ENCODE measurements at regions not wholly inside any gene's neighbourhood (a gene's known extent, or its start where the extent isn't known, plus 50 kb on each side); places are given as distances from the start of the nearest gene placed in this dataset.

DNA sequence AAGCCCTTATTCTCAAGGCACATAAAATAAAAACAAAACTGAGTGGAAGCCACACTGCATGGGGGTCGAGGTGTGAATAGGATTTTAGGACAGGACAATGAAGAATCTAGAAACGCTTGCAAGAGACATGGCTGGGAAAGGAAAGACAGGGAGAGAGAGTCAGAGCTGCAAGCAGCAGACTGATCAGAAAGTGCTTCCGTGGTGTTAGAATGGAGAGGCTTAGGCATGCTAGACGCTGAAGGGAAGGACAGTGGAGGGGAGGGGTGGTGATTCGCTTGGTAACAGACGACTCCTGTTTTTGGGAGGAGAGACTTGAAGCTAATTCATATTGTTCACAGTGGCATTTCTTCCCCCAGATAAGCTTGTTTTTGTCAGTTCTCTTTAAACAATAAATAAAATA, 173.5 kb downstream of the AIPL1 start (continued):
- TF ChIP-seq, protein P1, sequence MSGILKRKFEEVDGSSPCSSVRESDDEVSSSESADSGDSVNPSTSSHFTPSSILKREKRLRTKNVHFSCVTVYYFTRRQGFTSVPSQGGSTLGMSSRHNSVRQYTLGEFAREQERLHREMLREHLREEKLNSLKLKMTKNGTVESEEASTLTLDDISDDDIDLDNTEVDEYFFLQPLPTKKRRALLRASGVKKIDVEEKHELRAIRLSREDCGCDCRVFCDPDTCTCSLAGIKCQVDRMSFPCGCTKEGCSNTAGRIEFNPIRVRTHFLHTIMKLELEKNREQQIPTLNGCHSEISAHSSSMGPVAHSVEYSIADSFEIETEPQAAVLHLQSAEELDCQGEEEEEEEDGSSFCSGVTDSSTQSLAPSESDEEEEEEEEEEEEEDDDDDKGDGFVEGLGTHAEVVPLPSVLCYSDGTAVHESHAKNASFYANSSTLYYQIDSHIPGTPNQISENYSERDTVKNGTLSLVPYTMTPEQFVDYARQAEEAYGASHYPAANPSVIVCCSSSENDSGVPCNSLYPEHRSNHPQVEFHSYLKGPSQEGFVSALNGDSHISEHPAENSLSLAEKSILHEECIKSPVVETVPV (CRISPR knock-in tag; IDR thresholded peaks at IDR 0.05) = no peak
- TF ChIP-seq ZC3H10 (CRISPR knock-in tag; IDR thresholded peaks at IDR 0.05) (no peak), BACH2 (CRISPR knock-in tag; IDR thresholded peaks at IDR 0.05; ENCODE audit: borderline replicate concordance) (no peak), OSR1 (CRISPR knock-in tag; IDR thresholded peaks at IDR 0.05) (no peak), SNAI2 (CRISPR knock-in tag; IDR thresholded peaks at IDR 0.05) (no peak), CSDC2 (CRISPR knock-in tag; IDR thresholded peaks at IDR 0.05) (no peak)
- TF ChIP-seq, protein P2, sequence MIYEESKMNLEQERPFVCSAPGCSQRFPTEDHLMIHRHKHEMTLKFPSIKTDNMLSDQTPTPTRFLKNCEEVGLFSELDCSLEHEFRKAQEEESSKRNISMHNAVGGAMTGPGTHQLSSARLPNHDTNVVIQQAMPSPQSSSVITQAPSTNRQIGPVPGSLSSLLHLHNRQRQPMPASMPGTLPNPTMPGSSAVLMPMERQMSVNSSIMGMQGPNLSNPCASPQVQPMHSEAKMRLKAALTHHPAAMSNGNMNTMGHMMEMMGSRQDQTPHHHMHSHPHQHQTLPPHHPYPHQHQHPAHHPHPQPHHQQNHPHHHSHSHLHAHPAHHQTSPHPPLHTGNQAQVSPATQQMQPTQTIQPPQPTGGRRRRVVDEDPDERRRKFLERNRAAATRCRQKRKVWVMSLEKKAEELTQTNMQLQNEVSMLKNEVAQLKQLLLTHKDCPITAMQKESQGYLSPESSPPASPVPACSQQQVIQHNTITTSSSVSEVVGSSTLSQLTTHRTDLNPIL (CRISPR knock-in tag; IDR thresholded peaks at IDR 0.05; ENCODE audit: low read depth) = no peak

DNA sequence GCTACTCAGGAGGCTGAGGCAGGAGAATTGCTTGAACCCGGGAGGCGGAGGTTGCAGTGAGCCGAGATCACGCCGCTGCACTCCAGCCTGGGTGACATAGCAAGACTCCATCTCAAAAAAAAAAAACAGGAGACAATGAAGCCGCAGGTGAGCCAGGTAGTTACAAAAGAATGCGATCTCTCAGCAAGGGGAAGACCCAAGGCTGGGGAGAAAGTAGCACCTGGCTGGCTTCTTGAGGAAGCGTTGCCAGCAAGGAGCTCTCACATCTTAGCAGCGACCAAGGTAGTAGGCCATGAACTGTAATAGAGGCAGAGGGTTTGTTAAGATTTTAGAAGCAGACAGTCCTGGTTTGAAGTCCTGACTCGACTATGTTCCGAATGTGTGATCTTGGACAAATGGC, 175.0 kb downstream of the AIPL1 start:
- ATAC-seq = no peak

DNA sequence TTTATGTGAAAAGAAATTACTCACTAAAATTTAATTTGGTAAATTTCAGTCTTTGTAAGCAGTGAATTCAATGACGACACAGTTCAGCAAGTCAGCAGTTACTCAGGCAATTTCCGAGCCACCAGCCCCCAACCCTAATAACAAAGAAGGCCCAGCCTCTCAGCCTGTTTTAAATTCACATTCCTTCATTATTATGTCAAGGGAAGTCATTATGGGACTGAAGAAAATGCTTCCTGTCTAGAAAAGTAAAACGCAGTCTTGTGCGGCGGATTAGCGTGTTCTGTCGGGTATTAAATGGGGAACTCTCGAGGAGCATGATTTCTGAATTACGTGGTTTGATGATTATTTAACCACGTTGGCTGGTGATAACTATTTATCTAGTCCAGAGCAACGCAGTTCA, 177.6 kb downstream of the AIPL1 start:
- ATAC-seq = no peak
- no peak for TF ChIP-seq ESRRG (CRISPR knock-in tag; IDR thresholded peaks at IDR 0.05)
- no peak for TF ChIP-seq ZFP30 (CRISPR knock-in tag; IDR thresholded peaks at IDR 0.05)
- no peak for TF ChIP-seq ZC3H10 (CRISPR knock-in tag; IDR thresholded peaks at IDR 0.05)
- TF ChIP-seq, protein P3, sequence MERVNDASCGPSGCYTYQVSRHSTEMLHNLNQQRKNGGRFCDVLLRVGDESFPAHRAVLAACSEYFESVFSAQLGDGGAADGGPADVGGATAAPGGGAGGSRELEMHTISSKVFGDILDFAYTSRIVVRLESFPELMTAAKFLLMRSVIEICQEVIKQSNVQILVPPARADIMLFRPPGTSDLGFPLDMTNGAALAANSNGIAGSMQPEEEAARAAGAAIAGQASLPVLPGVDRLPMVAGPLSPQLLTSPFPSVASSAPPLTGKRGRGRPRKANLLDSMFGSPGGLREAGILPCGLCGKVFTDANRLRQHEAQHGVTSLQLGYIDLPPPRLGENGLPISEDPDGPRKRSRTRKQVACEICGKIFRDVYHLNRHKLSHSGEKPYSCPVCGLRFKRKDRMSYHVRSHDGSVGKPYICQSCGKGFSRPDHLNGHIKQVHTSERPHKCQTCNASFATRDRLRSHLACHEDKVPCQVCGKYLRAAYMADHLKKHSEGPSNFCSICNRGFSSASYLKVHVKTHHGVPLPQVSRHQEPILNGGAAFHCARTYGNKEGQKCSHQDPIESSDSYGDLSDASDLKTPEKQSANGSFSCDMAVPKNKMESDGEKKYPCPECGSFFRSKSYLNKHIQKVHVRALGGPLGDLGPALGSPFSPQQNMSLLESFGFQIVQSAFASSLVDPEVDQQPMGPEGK (CRISPR knock-in tag; IDR thresholded peaks at IDR 0.05; ENCODE audit: borderline replicate concordance) = no peak
- TF ChIP-seq, protein P4, sequence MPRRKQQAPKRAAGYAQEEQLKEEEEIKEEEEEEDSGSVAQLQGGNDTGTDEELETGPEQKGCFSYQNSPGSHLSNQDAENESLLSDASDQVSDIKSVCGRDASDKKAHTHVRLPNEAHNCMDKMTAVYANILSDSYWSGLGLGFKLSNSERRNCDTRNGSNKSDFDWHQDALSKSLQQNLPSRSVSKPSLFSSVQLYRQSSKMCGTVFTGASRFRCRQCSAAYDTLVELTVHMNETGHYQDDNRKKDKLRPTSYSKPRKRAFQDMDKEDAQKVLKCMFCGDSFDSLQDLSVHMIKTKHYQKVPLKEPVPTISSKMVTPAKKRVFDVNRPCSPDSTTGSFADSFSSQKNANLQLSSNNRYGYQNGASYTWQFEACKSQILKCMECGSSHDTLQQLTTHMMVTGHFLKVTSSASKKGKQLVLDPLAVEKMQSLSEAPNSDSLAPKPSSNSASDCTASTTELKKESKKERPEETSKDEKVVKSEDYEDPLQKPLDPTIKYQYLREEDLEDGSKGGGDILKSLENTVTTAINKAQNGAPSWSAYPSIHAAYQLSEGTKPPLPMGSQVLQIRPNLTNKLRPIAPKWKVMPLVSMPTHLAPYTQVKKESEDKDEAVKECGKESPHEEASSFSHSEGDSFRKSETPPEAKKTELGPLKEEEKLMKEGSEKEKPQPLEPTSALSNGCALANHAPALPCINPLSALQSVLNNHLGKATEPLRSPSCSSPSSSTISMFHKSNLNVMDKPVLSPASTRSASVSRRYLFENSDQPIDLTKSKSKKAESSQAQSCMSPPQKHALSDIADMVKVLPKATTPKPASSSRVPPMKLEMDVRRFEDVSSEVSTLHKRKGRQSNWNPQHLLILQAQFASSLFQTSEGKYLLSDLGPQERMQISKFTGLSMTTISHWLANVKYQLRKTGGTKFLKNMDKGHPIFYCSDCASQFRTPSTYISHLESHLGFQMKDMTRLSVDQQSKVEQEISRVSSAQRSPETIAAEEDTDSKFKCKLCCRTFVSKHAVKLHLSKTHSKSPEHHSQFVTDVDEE (CRISPR knock-in tag; IDR thresholded peaks at IDR 0.05) = no peak

More for the DNA sequence above, 175.0 kb downstream of the AIPL1 start:
- TF ChIP-seq ZNF8 (CRISPR knock-in tag; IDR thresholded peaks at IDR 0.05) (no peak), OSR1 (CRISPR knock-in tag; IDR thresholded peaks at IDR 0.05) (no peak), ZNF70 (CRISPR knock-in tag; IDR thresholded peaks at IDR 0.05) (no peak), ZFP30 (CRISPR knock-in tag; IDR thresholded peaks at IDR 0.05) (no peak), ISL1 (CRISPR knock-in tag; IDR thresholded peaks at IDR 0.05) (no peak), SNAI2 (CRISPR knock-in tag; IDR thresholded peaks at IDR 0.05) (no peak), GLIS3 (CRISPR knock-in tag; IDR thresholded peaks at IDR 0.05) (no peak), CSDC2 (CRISPR knock-in tag; IDR thresholded peaks at IDR 0.05) (no peak), TOX (CRISPR knock-in tag; IDR thresholded peaks at IDR 0.05; ENCODE audit: borderline replicate concordance) (no peak), TCF4 (CRISPR knock-in tag; IDR thresholded peaks at IDR 0.05; ENCODE audit: borderline replicate concordance) (no peak), PPARA (CRISPR knock-in tag; IDR thresholded peaks at IDR 0.05; ENCODE audit: borderline replicate concordance) (no peak), ZFP3 (CRISPR knock-in tag; IDR thresholded peaks at IDR 0.05) (no peak), ZNF565 (CRISPR knock-in tag; conservative IDR thresholded peaks at IDR 0.05; ENCODE audit: low read depth) (no peak)
- TF ChIP-seq, protein P1 (CRISPR knock-in tag; IDR thresholded peaks at IDR 0.05) = no peak
- TF ChIP-seq, protein P3 (CRISPR knock-in tag; IDR thresholded peaks at IDR 0.05; ENCODE audit: borderline replicate concordance) = no peak
- TF ChIP-seq, protein P4 (CRISPR knock-in tag; IDR thresholded peaks at IDR 0.05) = no peak
- TF ChIP-seq, protein P5, sequence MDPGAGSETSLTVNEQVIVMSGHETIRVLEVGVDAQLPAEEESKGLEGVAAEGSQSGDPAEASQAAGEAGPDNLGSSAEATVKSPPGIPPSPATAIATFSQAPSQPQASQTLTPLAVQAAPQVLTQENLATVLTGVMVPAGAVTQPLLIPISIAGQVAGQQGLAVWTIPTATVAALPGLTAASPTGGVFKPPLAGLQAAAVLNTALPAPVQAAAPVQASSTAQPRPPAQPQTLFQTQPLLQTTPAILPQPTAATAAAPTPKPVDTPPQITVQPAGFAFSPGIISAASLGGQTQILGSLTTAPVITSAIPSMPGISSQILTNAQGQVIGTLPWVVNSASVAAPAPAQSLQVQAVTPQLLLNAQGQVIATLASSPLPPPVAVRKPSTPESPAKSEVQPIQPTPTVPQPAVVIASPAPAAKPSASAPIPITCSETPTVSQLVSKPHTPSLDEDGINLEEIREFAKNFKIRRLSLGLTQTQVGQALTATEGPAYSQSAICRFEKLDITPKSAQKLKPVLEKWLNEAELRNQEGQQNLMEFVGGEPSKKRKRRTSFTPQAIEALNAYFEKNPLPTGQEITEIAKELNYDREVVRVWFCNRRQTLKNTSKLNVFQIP (CRISPR knock-in tag; IDR thresholded peaks at IDR 0.05; ENCODE audit: borderline replicate concordance, low read depth) = no peak

Measured in SK-N-SH treated with all-trans-retinoic acid at 6 μM for 48 hours (cell line).